Calu3 (cell line): ENCODE measurements at regions not wholly inside any gene's neighbourhood (a gene's known extent, or its start where the extent isn't known, plus 50 kb on each side); places are given as distances from the start of the nearest gene placed in this dataset.

ENCODE experiments used
- BruUV-seq: library from RNA; stranded (reverse); fragments of 400-500 nt; replicated peaks from 2 replicates; lab custom pipeline; 2021; lab: Mats Ljungman, UMichigan
- CTCF ChIA-PET: fragments of 300-600 bp; sonication (Branson Sonifier 250); formaldehyde crosslinking; loops from one replicate; lab custom pipeline; 2022; ENCODE audit warnings: antibody characterized with exemption; lab: Charles Lee
- DNase-seq: peaks from one replicate; pipeline ENCODE4 v3.0.0; 2022
- H3K27ac Mint-ChIP-seq: one replicate; pipeline ENCODE4 v1.8.0; 2022; ENCODE audit warnings: mixed read lengths; ENCODE audit not compliant: unreplicated experiment
- H3K27me3 Mint-ChIP-seq: one replicate; pipeline ENCODE4 v1.8.0; 2022; ENCODE audit warnings: mixed read lengths; ENCODE audit not compliant: unreplicated experiment
- H3K36me3 Mint-ChIP-seq: one replicate; pipeline ENCODE4 v1.8.0; 2022; ENCODE audit warnings: mild to moderate bottlenecking, moderate library complexity, mixed read lengths; ENCODE audit not compliant: insufficient read depth, unreplicated experiment
- H3K4me1 Mint-ChIP-seq: one replicate; pipeline ENCODE4 v1.8.0; 2022; ENCODE audit warnings: mild to moderate bottlenecking, low read depth, mixed read lengths; ENCODE audit not compliant: unreplicated experiment
- H3K4me3 Mint-ChIP-seq: one replicate; pipeline ENCODE4 v1.8.0; 2022; ENCODE audit warnings: mild to moderate bottlenecking, low read depth, moderate library complexity, mixed read lengths; ENCODE audit not compliant: unreplicated experiment
- H3K9me3 Mint-ChIP-seq: one replicate; pipeline ENCODE4 v1.8.0; 2022; ENCODE audit warnings: low read depth, mixed read lengths; ENCODE audit not compliant: unreplicated experiment
- CTCF ChIP-seq: fragments of 200-600 bp; IDR thresholded peaks from one replicate; pipeline ENCODE4 v1.8.0; 2022; ENCODE audit warnings: antibody characterized with exemption; ENCODE audit not compliant: unreplicated experiment
- intact Hi-C: fragments of 100-400 bp; cut with micrococcal nuclease; formaldehyde crosslinking; loops from one replicate; pipeline ENCODE4 v1.10.0; 2022; ENCODE audit not compliant: unreplicated experiment

- Mint-ChIP-seq H3K27ac (no peak overlapping the region), H3K27me3 (peaks cover 12% of the 10 kb centered on the region), H3K36me3 (no peaks in the 10 kb centered on the region), H3K9me3 (peaks cover 5% of the 10 kb centered on the region), H3K4me1 (no peaks in the 10 kb centered on the region), H3K4me3 (no peak overlapping the region)
- no TSS peak for BruUV-seq
- no peak for DNase-seq
- CTCF ChIA-PET: no interaction called here
- TF ChIP-seq CTCF: no peak
- intact Hi-C loops: no loop called here
Observed at GRCh38 chr12:114041590-114041989, 75.5 kb upstream of the RBM19 start.

GRCh38 chr12:114041136-114041535 lies 75.0 kb upstream of the RBM19 start:
- Mint-ChIP-seq H3K27me3 (peaks cover 10% of the 10 kb centered on the region), H3K4me3 (no peak overlapping the region), H3K9me3 (peaks cover 5% of the 10 kb centered on the region), H3K4me1 (no peaks in the 10 kb centered on the region), H3K36me3 (no peaks in the 10 kb centered on the region), H3K27ac (no peak overlapping the region)
- CTCF ChIA-PET: no interaction called here
- no peak for DNase-seq
- BruUV-seq: no TSS peak
- intact Hi-C loops: no loop called here
- TF ChIP-seq CTCF: no peak

GRCh38 chr12:114038962-114039361 lies 72.8 kb upstream of the RBM19 start:
- BruUV-seq: no TSS peak
- H3K4me1 Mint-ChIP-seq: no peaks in the 10 kb centered on the region
- DNase-seq: no peak
- no peaks in the 10 kb centered on the region for H3K27me3 Mint-ChIP-seq
- intact Hi-C loops: no loop called here
- CTCF ChIA-PET: no interaction called here
- H3K36me3 Mint-ChIP-seq: no peaks in the 10 kb centered on the region
- peaks cover 5% of the 10 kb centered on the region for H3K9me3 Mint-ChIP-seq
- H3K4me3 Mint-ChIP-seq: no peak overlapping the region
- no peak overlapping the region for H3K27ac Mint-ChIP-seq
- TF ChIP-seq CTCF: no peak

GRCh38 chr12:114032801-114033200 lies 66.7 kb upstream of the RBM19 start:
- H3K27me3 Mint-ChIP-seq: peaks cover 12% of the 10 kb centered on the region
- BruUV-seq: no TSS peak
- no peaks in the 10 kb centered on the region for H3K4me1 Mint-ChIP-seq
- TF ChIP-seq CTCF: no peak
- H3K36me3 Mint-ChIP-seq: no peaks in the 10 kb centered on the region
- intact Hi-C loops: no loop called here
- H3K9me3 Mint-ChIP-seq: peaks cover 3% of the 10 kb centered on the region
- no peak for DNase-seq
- H3K4me3 Mint-ChIP-seq: no peak overlapping the region
- CTCF ChIA-PET: no interaction called here
- H3K27ac Mint-ChIP-seq: no peak overlapping the region
